ENCODE measurements at regions not wholly inside any gene's neighbourhood (a gene's known extent, or its start where the extent isn't known, plus 50 kb on each side); places are given as distances from the start of the nearest gene placed in this dataset.

GRCh38 chr7:88700725-88701124, 58.8 kb upstream of the ZNF804B start:
- WGBS = 52% methylated on average over 1 of the region's 2 CpGs
- no peak for DNase-seq

GRCh38 chr7:88694207-88694606, 65.3 kb upstream of the ZNF804B start:
- no peak overlapping the region for H3K4me2 ChIP-seq (ENCODE audit: low read length, poor library complexity, severe bottlenecking)
- H2BK120ac ChIP-seq (ENCODE audit: low read depth, low read length) = no peak overlapping the region
- H3K27me3 ChIP-seq (ENCODE audit: control insufficient read depth in 1 of 2, insufficient read depth in 1 of 2, low read length in 2 of 2) = no peaks in the 10 kb centered on the region
- no peaks in the 10 kb centered on the region for H3K79me1 ChIP-seq (replicated peaks; ENCODE audit: low read length, poor library complexity, severe bottlenecking)
- no peak overlapping the region for H3K4me3 ChIP-seq (ENCODE audit: insufficient read depth in 1 of 2, low read depth in 1 of 2, low read length in 2 of 2)
- H2AFZ ChIP-seq (ENCODE audit: low read depth, low read length) = no peak overlapping the region
- no peak overlapping the region for H3K14ac ChIP-seq (ENCODE audit: low read length in 2 of 2)
- H2BK5ac ChIP-seq (ENCODE audit: low read depth, low read length, poor library complexity, severe bottlenecking) = no peak overlapping the region
- H3K4ac ChIP-seq (ENCODE audit: low read depth in 1 of 2, low read length in 2 of 2) = no peak overlapping the region
- H3K9ac ChIP-seq (ENCODE audit: low read length) = no peak overlapping the region
- no peak overlapping the region for H2BK15ac ChIP-seq (ENCODE audit: low read depth, poor library complexity, severe bottlenecking)
- H3K9me3 ChIP-seq (ENCODE audit: control insufficient read depth, low read length) = no peaks in the 10 kb centered on the region
- no peak overlapping the region for H4K91ac ChIP-seq (ENCODE audit: low read length)
- H2BK12ac ChIP-seq (ENCODE audit: low read length in 2 of 2) = no peak overlapping the region
- no peak overlapping the region for H3K23ac ChIP-seq (ENCODE audit: low read length in 2 of 2)
- H3K4me1 ChIP-seq (ENCODE audit: control insufficient read depth, insufficient read depth, low read depth, low read length) = no peaks in the 10 kb centered on the region
- no peaks in the 10 kb centered on the region for H3K36me3 ChIP-seq (ENCODE audit: control insufficient read depth in 1 of 2, insufficient read depth in 2 of 2, low read depth in 1 of 2, low read length in 2 of 2)
- H2AK5ac ChIP-seq (ENCODE audit: low read length, severe bottlenecking) = no peak overlapping the region
- no peak overlapping the region for H4K8ac ChIP-seq (ENCODE audit: low read length)
- DNase-seq = no peak
- no peak overlapping the region for H3K18ac ChIP-seq (ENCODE audit: low read depth in 1 of 2, low read length in 2 of 2)
- H3K27ac ChIP-seq (ENCODE audit: low read length, poor library complexity, severe bottlenecking) = no peak overlapping the region

More at GRCh38 chr7:88700725-88701124, 58.8 kb upstream of the ZNF804B start:
- H2BK15ac ChIP-seq (ENCODE audit: low read depth, poor library complexity, severe bottlenecking) = no peak overlapping the region
- no peak overlapping the region for H3K4me3 ChIP-seq (ENCODE audit: insufficient read depth in 1 of 2, low read depth in 1 of 2, low read length in 2 of 2)
- no peak overlapping the region for H3K9ac ChIP-seq (ENCODE audit: low read length)
- no peak overlapping the region for H2BK5ac ChIP-seq (ENCODE audit: low read depth, low read length, poor library complexity, severe bottlenecking)
- no peaks in the 10 kb centered on the region for H3K79me1 ChIP-seq (replicated peaks; ENCODE audit: low read length, poor library complexity, severe bottlenecking)
- H3K14ac ChIP-seq (ENCODE audit: low read length in 2 of 2) = no peak overlapping the region
- H2AFZ ChIP-seq (ENCODE audit: low read depth, low read length) = no peak overlapping the region
- H3K36me3 ChIP-seq (ENCODE audit: control insufficient read depth in 1 of 2, insufficient read depth in 2 of 2, low read depth in 1 of 2, low read length in 2 of 2) = no peaks in the 10 kb centered on the region
- H3K4me2 ChIP-seq (ENCODE audit: low read length, poor library complexity, severe bottlenecking) = no peak overlapping the region
- H2AK5ac ChIP-seq (ENCODE audit: low read length, severe bottlenecking) = no peak overlapping the region
- H2BK12ac ChIP-seq (ENCODE audit: low read length in 2 of 2) = no peak overlapping the region
- no peak overlapping the region for H2BK120ac ChIP-seq (ENCODE audit: low read depth, low read length)
- H3K4me1 ChIP-seq (ENCODE audit: control insufficient read depth, insufficient read depth, low read depth, low read length) = no peaks in the 10 kb centered on the region
- H3K9me3 ChIP-seq (ENCODE audit: control insufficient read depth, low read length) = no peaks in the 10 kb centered on the region
- H3K27ac ChIP-seq (ENCODE audit: low read length, poor library complexity, severe bottlenecking) = no peak overlapping the region
- no peak overlapping the region for H3K23ac ChIP-seq (ENCODE audit: low read length in 2 of 2)
- H4K91ac ChIP-seq (ENCODE audit: low read length) = no peak overlapping the region
- no peak overlapping the region for H3K18ac ChIP-seq (ENCODE audit: low read depth in 1 of 2, low read length in 2 of 2)
- no peak overlapping the region for H3K4ac ChIP-seq (ENCODE audit: low read depth in 1 of 2, low read length in 2 of 2)
- no peaks in the 10 kb centered on the region for H3K27me3 ChIP-seq (ENCODE audit: control insufficient read depth in 1 of 2, insufficient read depth in 1 of 2, low read length in 2 of 2)
- no peak overlapping the region for H4K8ac ChIP-seq (ENCODE audit: low read length)

DNA sequence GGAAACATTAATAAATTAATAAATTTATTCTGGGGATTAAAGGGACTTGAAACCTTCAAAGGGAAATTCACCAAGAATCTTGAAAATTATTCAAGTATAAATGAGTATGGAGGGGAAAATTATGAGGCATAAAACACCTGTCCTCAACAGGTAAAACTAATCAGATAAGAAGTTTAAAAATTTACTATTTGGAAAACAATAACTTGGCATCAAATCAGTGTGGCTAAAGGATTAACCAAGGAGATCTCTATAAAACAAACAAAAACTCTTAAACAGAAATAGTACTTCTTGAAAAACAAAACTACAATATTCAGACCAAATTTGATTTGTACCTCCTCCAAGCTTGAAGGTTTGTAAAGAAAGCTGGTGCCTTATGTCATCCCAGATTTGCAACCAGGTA, 66.4 kb upstream of the ZNF804B start:
- Histone ChIP-seq H2BK120ac (ENCODE audit: low read depth, low read length) (no peak overlapping the region), H2AFZ (ENCODE audit: low read depth, low read length) (no peak overlapping the region), H3K36me3 (ENCODE audit: control insufficient read depth in 1 of 2, insufficient read depth in 2 of 2, low read depth in 1 of 2, low read length in 2 of 2) (no peaks in the 10 kb centered on the region), H2BK5ac (ENCODE audit: low read depth, low read length, poor library complexity, severe bottlenecking) (no peak overlapping the region), H2BK12ac (ENCODE audit: low read length in 2 of 2) (no peak overlapping the region), H3K79me1 (replicated peaks; ENCODE audit: low read length, poor library complexity, severe bottlenecking) (no peaks in the 10 kb centered on the region), H4K8ac (ENCODE audit: low read length) (no peak overlapping the region), H3K9ac (ENCODE audit: low read length) (no peak overlapping the region), H3K27ac (ENCODE audit: low read length, poor library complexity, severe bottlenecking) (no peak overlapping the region), H3K4me2 (ENCODE audit: low read length, poor library complexity, severe bottlenecking) (no peak overlapping the region), H2AK5ac (ENCODE audit: low read length, severe bottlenecking) (no peak overlapping the region), H3K4ac (ENCODE audit: low read depth in 1 of 2, low read length in 2 of 2) (no peak overlapping the region), H3K27me3 (ENCODE audit: control insufficient read depth in 1 of 2, insufficient read depth in 1 of 2, low read length in 2 of 2) (no peaks in the 10 kb centered on the region), H3K18ac (ENCODE audit: low read depth in 1 of 2, low read length in 2 of 2) (no peak overlapping the region), H4K91ac (ENCODE audit: low read length) (no peak overlapping the region), H3K23ac (ENCODE audit: low read length in 2 of 2) (no peak overlapping the region), H2BK15ac (ENCODE audit: low read depth, poor library complexity, severe bottlenecking) (no peak overlapping the region), H3K14ac (ENCODE audit: low read length in 2 of 2) (no peak overlapping the region), H3K4me3 (ENCODE audit: insufficient read depth in 1 of 2, low read depth in 1 of 2, low read length in 2 of 2) (no peak overlapping the region), H3K9me3 (ENCODE audit: control insufficient read depth, low read length) (no peaks in the 10 kb centered on the region), H3K4me1 (ENCODE audit: control insufficient read depth, insufficient read depth, low read depth, low read length) (no peaks in the 10 kb centered on the region)
- DNase-seq = no peak

DNA sequence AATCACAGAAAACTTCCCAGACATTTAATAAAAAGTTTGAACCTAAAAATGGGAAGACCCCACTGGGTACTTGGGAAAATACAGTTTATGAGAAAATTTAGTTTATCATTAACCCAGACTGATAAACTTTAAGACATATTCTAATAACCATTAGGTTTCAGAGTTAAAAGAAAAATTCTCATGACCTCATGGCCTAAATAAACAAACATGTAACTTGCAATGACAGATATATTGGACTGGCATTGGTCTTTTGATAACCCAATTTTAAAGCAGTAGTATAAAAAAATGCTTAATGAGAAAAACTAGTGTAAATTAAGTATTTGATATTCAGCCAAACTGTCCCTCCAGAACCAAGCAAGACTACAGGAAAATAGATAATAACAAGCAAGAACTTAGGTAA, 67.0 kb upstream of the ZNF804B start:
- Histone ChIP-seq H3K79me1 (replicated peaks; ENCODE audit: low read length, poor library complexity, severe bottlenecking) (no peaks in the 10 kb centered on the region), H3K18ac (ENCODE audit: low read depth in 1 of 2, low read length in 2 of 2) (no peak overlapping the region), H4K8ac (ENCODE audit: low read length) (no peak overlapping the region), H2AFZ (ENCODE audit: low read depth, low read length) (no peak overlapping the region), H3K23ac (ENCODE audit: low read length in 2 of 2) (no peak overlapping the region), H3K4me2 (ENCODE audit: low read length, poor library complexity, severe bottlenecking) (no peak overlapping the region), H3K4me3 (ENCODE audit: insufficient read depth in 1 of 2, low read depth in 1 of 2, low read length in 2 of 2) (no peak overlapping the region), H3K4ac (ENCODE audit: low read depth in 1 of 2, low read length in 2 of 2) (no peak overlapping the region), H4K91ac (ENCODE audit: low read length) (no peak overlapping the region), H2BK15ac (ENCODE audit: low read depth, poor library complexity, severe bottlenecking) (no peak overlapping the region), H3K9me3 (ENCODE audit: control insufficient read depth, low read length) (no peaks in the 10 kb centered on the region), H3K14ac (ENCODE audit: low read length in 2 of 2) (no peak overlapping the region), H3K4me1 (ENCODE audit: control insufficient read depth, insufficient read depth, low read depth, low read length) (no peaks in the 10 kb centered on the region), H3K36me3 (ENCODE audit: control insufficient read depth in 1 of 2, insufficient read depth in 2 of 2, low read depth in 1 of 2, low read length in 2 of 2) (no peaks in the 10 kb centered on the region), H3K27me3 (ENCODE audit: control insufficient read depth in 1 of 2, insufficient read depth in 1 of 2, low read length in 2 of 2) (no peaks in the 10 kb centered on the region), H3K9ac (ENCODE audit: low read length) (no peak overlapping the region), H2BK5ac (ENCODE audit: low read depth, low read length, poor library complexity, severe bottlenecking) (no peak overlapping the region), H3K27ac (ENCODE audit: low read length, poor library complexity, severe bottlenecking) (no peak overlapping the region), H2AK5ac (ENCODE audit: low read length, severe bottlenecking) (no peak overlapping the region), H2BK120ac (ENCODE audit: low read depth, low read length) (no peak overlapping the region), H2BK12ac (ENCODE audit: low read length in 2 of 2) (no peak overlapping the region)
- DNase-seq = no peak

All from mesenchymal stem cell (in vitro differentiated cells and primary cell).